ENCODE measurements at regions not wholly inside any gene's neighbourhood (a gene's known extent, or its start where the extent isn't known, plus 50 kb on each side); places are given as distances from the start of the nearest gene placed in this dataset.

GRCh38 chr11:115941044-115941443, 436.8 kb upstream of the CADM1 start:
- Mint-ChIP-seq H3K9me3 (peaks cover 0 to 4% (median 0%) of the 10 kb centered on the region in 3 donors), H3K36me3 (peaks cover 2% of the 10 kb centered on the region), H3K4me1 (peaks cover 0 to 1% (median 0%) of the 10 kb centered on the region in 3 donors), H3K27ac (no peak overlapping the region), H3K27me3 (peaks cover 10% of the 10 kb centered on the region), H3K4me3 (peak overlapping the region in 1 of 4 donors; percentile 10)

- H3K27me3 Mint-ChIP-seq: peaks cover 10% of the 10 kb centered on the region
- H3K36me3 Mint-ChIP-seq: peaks cover 2% of the 10 kb centered on the region
- H3K4me3 Mint-ChIP-seq: no peak overlapping the region
- H3K9me3 Mint-ChIP-seq: peaks cover 0 to 4% (median 0%) of the 10 kb centered on the region in 3 donors
- H3K27ac Mint-ChIP-seq: no peak overlapping the region
- H3K4me1 Mint-ChIP-seq: peaks cover 0 to 1% (median 0%) of the 10 kb centered on the region in 3 donors
Observed at GRCh38 chr11:115939731-115940421, 435.7 kb upstream of the CADM1 start.

GRCh38 chr11:115939104-115939730, 435.0 kb upstream of the CADM1 start:
- H3K9me3 Mint-ChIP-seq: peaks cover 0 to 4% (median 0%) of the 10 kb centered on the region in 3 donors
- peaks cover 10% of the 10 kb centered on the region for H3K27me3 Mint-ChIP-seq
- H3K4me1 Mint-ChIP-seq: peaks cover 0 to 1% (median 0%) of the 10 kb centered on the region in 3 donors
- H3K4me3 Mint-ChIP-seq: no peak overlapping the region
- H3K27ac Mint-ChIP-seq: no peak overlapping the region
- peaks cover 2% of the 10 kb centered on the region for H3K36me3 Mint-ChIP-seq

- Mint-ChIP-seq H3K4me1 (peaks cover 18 to 21% (median 19%) of the 10 kb centered on the region in 3 donors), H3K27ac (no peak overlapping the region), H3K36me3 (peaks cover 2% of the 10 kb centered on the region), H3K4me3 (no peak overlapping the region), H3K27me3 (peaks cover 1% of the 10 kb centered on the region), H3K9me3 (peaks cover 0 to 4% (median 0%) of the 10 kb centered on the region in 3 donors)
Observed at GRCh38 chr11:115933564-115933963, 429.3 kb upstream of the CADM1 start.

GRCh38 chr11:115931548-115932083, 427.4 kb upstream of the CADM1 start:
- Mint-ChIP-seq H3K4me1 (peaks cover 18 to 22% (median 21%) of the 10 kb centered on the region in 3 donors), H3K27ac (no peak overlapping the region), H3K9me3 (peaks cover 0 to 4% (median 0%) of the 10 kb centered on the region in 3 donors), H3K36me3 (peaks cover 2% of the 10 kb centered on the region), H3K4me3 (peak overlapping the region in 2 of 4 donors; percentile 74 to 81), H3K27me3 (peaks cover 1% of the 10 kb centered on the region)

- H3K27ac Mint-ChIP-seq: no peak overlapping the region
- H3K27me3 Mint-ChIP-seq: peaks cover 1% of the 10 kb centered on the region
- peak overlapping the region in 2 of 4 donors; percentile 74 to 81 for H3K4me3 Mint-ChIP-seq
- H3K36me3 Mint-ChIP-seq: no peaks in the 10 kb centered on the region
- H3K9me3 Mint-ChIP-seq: peaks cover 0 to 2% (median 0%) of the 10 kb centered on the region in 3 donors
- peaks cover 18 to 27% (median 26%) of the 10 kb centered on the region in 3 donors for H3K4me1 Mint-ChIP-seq
Observed at GRCh38 chr11:115930886-115931547, 426.8 kb upstream of the CADM1 start.

- Mint-ChIP-seq H3K9me3 (no peaks in the 10 kb centered on the region), H3K27ac (no peak overlapping the region), H3K4me1 (peaks cover 22 to 28% (median 27%) of the 10 kb centered on the region in 3 donors), H3K4me3 (peak overlapping the region in 2 of 4 donors; percentile 35 to 81), H3K27me3 (peaks cover 1% of the 10 kb centered on the region), H3K36me3 (no peaks in the 10 kb centered on the region)
Observed at GRCh38 chr11:115930291-115930690, 426.1 kb upstream of the CADM1 start.

- no peak overlapping the region for H3K27ac Mint-ChIP-seq
- H3K4me3 Mint-ChIP-seq: no peak overlapping the region
- peaks cover 1% of the 10 kb centered on the region for H3K27me3 Mint-ChIP-seq
- H3K36me3 Mint-ChIP-seq: no peaks in the 10 kb centered on the region
- H3K4me1 Mint-ChIP-seq: peaks cover 27 to 33% (median 32%) of the 10 kb centered on the region in 3 donors
- H3K9me3 Mint-ChIP-seq: no peaks in the 10 kb centered on the region
Observed at GRCh38 chr11:115929618-115930129, 425.5 kb upstream of the CADM1 start.

GRCh38 chr11:115928811-115929210, 424.6 kb upstream of the CADM1 start:
- H3K9me3 Mint-ChIP-seq: no peaks in the 10 kb centered on the region
- H3K27ac Mint-ChIP-seq: no peak overlapping the region
- H3K27me3 Mint-ChIP-seq: peaks cover 1% of the 10 kb centered on the region
- H3K4me3 Mint-ChIP-seq: no peak overlapping the region
- H3K4me1 Mint-ChIP-seq: peaks cover 27 to 33% (median 32%) of the 10 kb centered on the region in 3 donors
- no peaks in the 10 kb centered on the region for H3K36me3 Mint-ChIP-seq

- Mint-ChIP-seq H3K4me3 (peak overlapping the region in 2 of 4 donors; percentile 27 to 70), H3K9me3 (no peaks in the 10 kb centered on the region), H3K36me3 (no peaks in the 10 kb centered on the region), H3K27ac (no peak overlapping the region), H3K4me1 (peaks cover 27 to 33% (median 32%) of the 10 kb centered on the region in 3 donors), H3K27me3 (peaks cover 3% of the 10 kb centered on the region)
Observed at GRCh38 chr11:115927823-115928329, 423.7 kb upstream of the CADM1 start.

GRCh38 chr11:115926601-115927000, 422.4 kb upstream of the CADM1 start:
- Mint-ChIP-seq H3K9me3 (no peaks in the 10 kb centered on the region), H3K36me3 (peaks cover 3% of the 10 kb centered on the region), H3K4me1 (peaks cover 31 to 39% (median 33%) of the 10 kb centered on the region in 3 donors), H3K4me3 (no peak overlapping the region), H3K27me3 (peaks cover 3% of the 10 kb centered on the region), H3K27ac (no peak overlapping the region)

GRCh38 chr11:115926138-115926537, 421.9 kb upstream of the CADM1 start:
- Mint-ChIP-seq H3K4me1 (peaks cover 30 to 37% (median 31%) of the 10 kb centered on the region in 3 donors), H3K27me3 (peaks cover 1% of the 10 kb centered on the region), H3K36me3 (peaks cover 3% of the 10 kb centered on the region), H3K4me3 (no peak overlapping the region), H3K9me3 (no peaks in the 10 kb centered on the region), H3K27ac (no peak overlapping the region)

- H3K36me3 Mint-ChIP-seq: peaks cover 3% of the 10 kb centered on the region
- no peaks in the 10 kb centered on the region for H3K9me3 Mint-ChIP-seq
- peak overlapping the region in 1 of 4 donors; percentile 20 for H3K4me3 Mint-ChIP-seq
- H3K4me1 Mint-ChIP-seq: peaks cover 26 to 35% (median 28%) of the 10 kb centered on the region in 3 donors
- H3K27ac Mint-ChIP-seq: peak overlapping the region in 1 of 3 donors; percentile 40
- H3K27me3 Mint-ChIP-seq: peaks cover 1% of the 10 kb centered on the region
Observed at GRCh38 chr11:115925568-115926090, 421.4 kb upstream of the CADM1 start.

All from IgD-negative memory B cell (primary cell).